DMS114 treated with DMSO at 0.1 percent for 48 hours (cell line): ENCODE measurements at regions not wholly inside any gene's neighbourhood (a gene's known extent, or its start where the extent isn't known, plus 50 kb on each side); places are given as distances from the start of the nearest gene placed in this dataset.
A peak's percentile ranks its signal among the peaks of the same experiment; 100 is the strongest.

Experiments
- DNase-seq: peaks from one replicate; lab custom pipeline; 2025; ENCODE audit not compliant: unreplicated experiment; lab: John Stamatoyannopoulos, UW

DNA sequence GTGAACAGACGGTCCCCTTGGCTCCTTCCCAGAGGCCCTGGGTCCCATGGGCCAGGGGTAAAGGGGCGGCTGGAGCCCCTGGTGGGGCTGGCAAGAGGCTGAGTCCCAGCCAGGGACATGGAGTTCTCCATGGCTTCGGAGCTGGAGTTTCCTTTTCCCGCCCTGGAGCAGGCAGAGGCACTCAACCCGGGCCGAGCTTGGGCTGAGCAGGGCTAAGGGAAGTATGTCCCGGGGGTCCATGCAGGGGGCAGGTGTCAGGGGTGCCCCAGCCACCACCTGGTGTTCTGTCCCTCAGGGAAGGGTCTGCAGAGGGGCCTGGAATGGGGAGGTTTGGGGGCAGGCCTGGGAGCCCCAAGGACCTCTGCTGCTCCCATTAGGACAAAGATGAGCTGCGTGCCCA, 54.0 kb upstream of the TPM4 start:
- DNase-seq, result no peak

DNA sequence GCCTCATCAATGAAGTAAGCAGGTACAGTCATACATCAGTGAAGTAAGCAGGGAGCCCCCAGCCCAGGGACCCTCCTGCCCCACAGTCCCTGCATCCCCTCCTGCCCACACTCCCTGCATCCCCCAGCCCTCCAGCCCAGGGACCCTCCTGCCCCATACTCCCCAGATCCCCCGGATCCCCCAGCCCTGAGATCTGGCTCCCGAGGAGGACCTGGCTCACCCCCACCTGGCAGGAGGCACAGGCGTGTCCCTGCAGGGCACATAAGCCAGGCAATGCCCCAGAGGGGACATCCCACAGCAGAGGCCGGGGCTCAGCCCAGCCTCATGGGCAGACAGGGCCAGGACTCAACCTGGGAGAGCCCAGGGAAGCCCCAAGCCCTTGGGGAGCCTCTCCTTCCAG, 53.6 kb upstream of the TPM4 start:
- no peak for DNase-seq

DNA sequence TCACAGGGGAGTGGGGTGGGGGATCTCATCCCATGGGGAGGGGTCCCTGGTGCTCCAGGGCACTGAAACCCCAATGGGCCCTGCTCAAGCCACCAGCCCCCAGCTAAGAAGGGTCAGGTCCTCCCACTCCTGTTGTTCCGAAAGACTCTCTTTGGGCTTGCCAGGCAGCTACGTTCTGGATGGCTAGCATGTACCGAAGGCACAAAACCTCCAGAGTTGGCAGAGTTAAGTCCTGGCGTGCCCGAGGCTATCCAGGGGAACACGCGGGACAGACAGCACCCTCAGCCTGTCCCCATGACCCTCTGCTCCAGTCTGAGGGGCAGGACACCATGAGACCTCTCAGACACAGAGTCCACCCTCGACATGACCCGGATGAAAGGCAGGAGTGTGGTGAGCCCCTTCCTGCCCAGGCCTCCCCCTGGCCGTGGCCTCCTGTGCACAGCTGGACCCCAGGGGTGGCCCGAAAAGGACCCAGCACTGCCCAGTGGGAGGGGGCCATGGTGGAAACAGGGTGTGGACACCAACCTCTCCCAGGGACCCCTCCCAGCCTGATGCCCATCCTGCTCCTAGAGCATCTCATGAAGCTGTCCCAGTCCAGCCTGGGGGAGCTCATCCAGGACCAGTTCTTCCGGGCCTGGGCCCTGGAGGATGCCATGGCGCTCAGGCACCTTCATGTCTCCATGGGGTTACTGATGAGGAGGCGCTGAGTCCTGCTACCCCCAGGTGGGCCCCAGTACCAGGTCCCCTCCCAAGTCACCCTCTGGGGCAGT, 53.0 kb upstream of the TPM4 start:
- no peak for DNase-seq

DNA sequence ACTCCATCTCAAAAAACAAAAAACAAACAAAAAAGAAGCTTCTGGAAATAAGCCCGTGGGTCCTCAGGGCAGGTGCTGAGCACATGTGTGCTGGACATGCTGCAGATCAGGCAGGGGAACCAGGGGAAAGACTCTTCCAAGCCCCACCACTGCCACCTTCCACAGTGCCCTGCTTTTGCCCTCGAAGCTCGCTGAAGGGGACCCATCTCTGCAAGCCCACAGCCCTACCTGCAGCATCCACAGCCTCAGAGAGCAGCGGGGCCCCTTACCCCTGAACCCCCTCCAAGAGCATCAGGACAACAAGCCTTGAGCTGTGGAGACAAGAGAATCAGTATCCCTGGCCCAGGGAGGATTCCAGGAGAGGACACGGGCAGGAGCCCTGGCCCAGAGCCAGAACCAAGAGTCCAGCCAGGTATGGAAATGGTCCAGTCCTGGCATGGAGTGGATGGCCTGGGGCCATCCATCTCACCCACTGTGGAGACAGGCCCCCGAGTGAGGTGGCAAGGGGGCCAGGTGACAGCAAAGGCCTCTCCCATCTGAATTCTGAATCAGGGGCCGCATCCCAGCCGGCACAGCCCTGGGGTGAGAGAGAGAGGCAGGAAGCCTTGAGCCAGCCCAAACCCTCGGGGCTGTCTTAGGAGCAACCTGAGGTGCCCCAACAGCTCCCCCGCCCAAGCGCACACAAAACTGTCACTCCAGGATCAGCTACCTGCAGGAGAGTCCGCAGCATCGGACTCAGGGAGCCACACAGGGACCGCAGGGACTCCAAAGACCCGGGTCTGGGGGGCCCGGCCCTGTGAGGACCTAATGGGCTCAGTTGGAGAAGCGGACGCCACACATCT, 51.8 kb upstream of the TPM4 start:
- no peak for DNase-seq

DNA sequence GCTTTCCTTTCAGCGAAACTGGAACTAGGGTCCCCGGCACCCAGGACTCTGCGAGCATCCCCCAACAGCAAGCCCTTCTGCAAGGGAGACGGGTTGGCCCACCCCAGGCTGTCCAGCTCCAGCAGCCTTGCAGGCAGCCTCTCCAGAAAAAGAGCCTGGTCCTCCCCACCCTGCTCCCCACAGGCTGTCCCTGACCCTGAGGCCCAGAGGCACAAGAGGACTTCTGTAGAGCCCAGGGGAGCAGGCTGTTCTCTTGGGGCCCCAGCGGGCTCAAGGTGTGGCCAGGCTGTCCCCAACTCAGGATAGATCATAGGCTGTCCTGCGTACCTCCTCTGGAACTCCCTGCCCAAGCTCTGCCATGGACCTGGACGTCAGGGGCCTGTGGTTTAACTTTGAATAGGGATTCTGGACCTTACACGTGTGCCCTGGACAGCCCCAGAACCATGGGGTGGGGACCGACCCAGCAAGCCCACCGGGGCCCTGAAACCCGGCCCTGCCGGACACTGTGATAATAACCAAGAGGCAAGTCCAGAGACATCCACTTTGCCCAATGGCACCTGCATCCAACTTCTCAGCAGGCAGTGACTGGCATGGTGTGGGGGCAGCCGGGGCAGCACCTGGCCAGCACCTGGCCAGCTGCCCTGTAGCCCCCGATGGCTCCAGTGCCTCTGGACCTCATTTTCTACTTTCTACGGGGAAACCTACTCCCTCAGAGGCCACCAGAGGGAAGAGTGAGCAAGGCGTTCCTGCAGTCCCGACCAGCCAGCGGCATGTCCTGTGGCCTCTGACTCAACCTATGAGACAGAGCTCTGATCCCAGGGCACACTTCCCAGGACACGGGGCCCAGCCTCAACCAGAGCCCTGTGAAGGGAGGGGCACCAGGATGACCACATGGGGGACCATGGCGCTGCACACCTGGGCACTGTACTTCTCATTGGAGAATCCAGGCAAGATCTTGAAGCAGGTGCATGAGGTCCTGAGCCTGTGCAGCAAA, 50.9 kb upstream of the TPM4 start:
- DNase-seq, result peak; percentile 10

DNA sequence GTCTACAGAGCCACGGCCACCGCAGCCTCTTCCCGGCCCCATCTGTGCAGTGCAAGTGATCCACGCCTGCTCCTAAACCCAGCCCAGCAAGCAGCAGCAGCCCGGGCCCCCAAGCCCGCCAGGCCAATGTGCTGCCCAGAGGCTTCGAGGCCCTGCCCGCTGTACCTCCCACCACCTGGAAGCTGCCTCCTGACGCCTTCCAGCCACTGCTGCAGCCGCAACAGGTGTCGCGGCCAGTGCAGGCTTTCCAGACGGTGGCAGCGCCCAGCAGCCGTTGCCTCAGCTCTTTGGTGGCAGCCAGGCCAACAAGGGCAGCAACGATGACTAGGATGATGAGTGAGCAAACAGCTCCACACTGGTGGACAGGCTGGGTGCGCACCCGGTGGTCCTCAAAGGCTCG, 50.2 kb upstream of the TPM4 start:
- no peak for DNase-seq
